Liver (tissue), 3 donors: ENCODE measurements at regions not wholly inside any gene's neighbourhood (a gene's known extent, or its start where the extent isn't known, plus 50 kb on each side); places are given as distances from the start of the nearest gene placed in this dataset.

ENCODE experiments used
- ATF3 ChIP-seq: IDR thresholded peaks from 2 replicates; pipeline ENCODE4 v1.6.1; 2016; ENCODE audit warnings: antibody characterized with exemption
- CTCF ChIP-seq: fragments of 150-350 bp; IDR thresholded peaks from 2 replicates; pipeline ENCODE4 v1.5.1; 2017; ENCODE audit warnings: improper control_type of control experiment, low read depth, low read length; ENCODE audit not compliant: missing input control
- FOXA2 ChIP-seq: IDR thresholded peaks from 2 replicates; pipeline ENCODE4 v1.6.1; 2016; ENCODE audit warnings: antibody characterized with exemption
- HNF4G ChIP-seq: IDR thresholded peaks from 2 replicates; pipeline ENCODE4 v1.6.1; 2016; ENCODE audit warnings: antibody characterized with exemption
- RAD21 ChIP-seq, 2 donors: IDR thresholded peaks; 2 replicates each; pipeline ENCODE4 v1.6.1; 2016; ENCODE audit warnings: antibody characterized with exemption in 2 of 2, mild to moderate bottlenecking in 2 of 2
- SP1 ChIP-seq: IDR thresholded peaks from 2 replicates; pipeline ENCODE4 v1.6.1; 2018; ENCODE audit warnings: antibody characterized with exemption, mild to moderate bottlenecking
- ZBTB33 ChIP-seq: IDR thresholded peaks from 2 replicates; pipeline ENCODE4 v1.6.1; 2016; ENCODE audit warnings: antibody characterized with exemption
- TF ChIP-seq, protein P1 (sequence below): IDR thresholded peaks from 2 replicates; pipeline ENCODE4 v1.6.1; 2016; ENCODE audit warnings: antibody characterized with exemption, mild to moderate bottlenecking
- TF ChIP-seq, protein P2 (sequence below): IDR thresholded peaks from 2 replicates; pipeline ENCODE4 v1.6.1; 2016; ENCODE audit warnings: antibody characterized with exemption
- donor health status: healthy.
- donor health status: healthy.

DNA sequence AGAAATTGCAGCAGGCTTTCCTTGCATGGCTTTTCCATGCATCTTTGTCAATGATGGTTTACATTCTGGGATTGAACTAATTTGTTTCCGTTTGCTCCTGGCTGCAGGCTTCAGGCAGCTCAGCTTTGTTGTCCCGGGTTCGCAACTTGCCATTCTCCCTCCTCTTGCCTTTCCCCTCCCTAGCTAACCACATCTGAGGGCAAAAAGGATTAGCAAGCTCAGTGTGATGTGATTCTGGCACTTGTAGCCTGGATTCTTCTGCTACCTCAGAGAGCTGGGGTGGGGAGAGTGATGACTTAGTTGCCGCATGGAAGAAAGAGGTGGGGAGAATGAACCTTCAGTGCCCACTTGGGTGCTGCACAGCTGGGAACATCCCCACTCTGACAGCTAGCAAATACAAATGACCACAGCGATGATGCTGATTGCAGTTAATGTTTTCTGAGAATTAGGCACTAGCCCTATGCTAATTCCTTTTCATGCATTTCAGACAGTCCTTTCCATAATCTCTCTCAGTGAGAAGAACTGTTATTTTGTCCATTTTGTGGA is 120.2 kb upstream of the SALL1 start:
- TF ChIP-seq CTCF (no peak), RAD21 (IDR thresholded peaks at IDR 0.05) (no peak), ZBTB33 (no peak), HNF4G (no peak), SP1 (no peak), ATF3 (no peak), FOXA2 (no peak)
- TF ChIP-seq, protein P1, sequence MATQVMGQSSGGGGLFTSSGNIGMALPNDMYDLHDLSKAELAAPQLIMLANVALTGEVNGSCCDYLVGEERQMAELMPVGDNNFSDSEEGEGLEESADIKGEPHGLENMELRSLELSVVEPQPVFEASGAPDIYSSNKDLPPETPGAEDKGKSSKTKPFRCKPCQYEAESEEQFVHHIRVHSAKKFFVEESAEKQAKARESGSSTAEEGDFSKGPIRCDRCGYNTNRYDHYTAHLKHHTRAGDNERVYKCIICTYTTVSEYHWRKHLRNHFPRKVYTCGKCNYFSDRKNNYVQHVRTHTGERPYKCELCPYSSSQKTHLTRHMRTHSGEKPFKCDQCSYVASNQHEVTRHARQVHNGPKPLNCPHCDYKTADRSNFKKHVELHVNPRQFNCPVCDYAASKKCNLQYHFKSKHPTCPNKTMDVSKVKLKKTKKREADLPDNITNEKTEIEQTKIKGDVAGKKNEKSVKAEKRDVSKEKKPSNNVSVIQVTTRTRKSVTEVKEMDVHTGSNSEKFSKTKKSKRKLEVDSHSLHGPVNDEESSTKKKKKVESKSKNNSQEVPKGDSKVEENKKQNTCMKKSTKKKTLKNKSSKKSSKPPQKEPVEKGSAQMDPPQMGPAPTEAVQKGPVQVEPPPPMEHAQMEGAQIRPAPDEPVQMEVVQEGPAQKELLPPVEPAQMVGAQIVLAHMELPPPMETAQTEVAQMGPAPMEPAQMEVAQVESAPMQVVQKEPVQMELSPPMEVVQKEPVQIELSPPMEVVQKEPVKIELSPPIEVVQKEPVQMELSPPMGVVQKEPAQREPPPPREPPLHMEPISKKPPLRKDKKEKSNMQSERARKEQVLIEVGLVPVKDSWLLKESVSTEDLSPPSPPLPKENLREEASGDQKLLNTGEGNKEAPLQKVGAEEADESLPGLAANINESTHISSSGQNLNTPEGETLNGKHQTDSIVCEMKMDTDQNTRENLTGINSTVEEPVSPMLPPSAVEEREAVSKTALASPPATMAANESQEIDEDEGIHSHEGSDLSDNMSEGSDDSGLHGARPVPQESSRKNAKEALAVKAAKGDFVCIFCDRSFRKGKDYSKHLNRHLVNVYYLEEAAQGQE, result no peak
- TF ChIP-seq, protein P2, sequence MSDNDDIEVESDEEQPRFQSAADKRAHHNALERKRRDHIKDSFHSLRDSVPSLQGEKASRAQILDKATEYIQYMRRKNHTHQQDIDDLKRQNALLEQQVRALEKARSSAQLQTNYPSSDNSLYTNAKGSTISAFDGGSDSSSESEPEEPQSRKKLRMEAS, result no peak
